ENCODE measurements at regions not wholly inside any gene's neighbourhood (a gene's known extent, or its start where the extent isn't known, plus 50 kb on each side); places are given as distances from the start of the nearest gene placed in this dataset.
A peak's percentile ranks its signal among the peaks of the same experiment; 100 is the strongest.
"Not testable (repeated sequence)": the region's sequence is repeated elsewhere in the genome, so short reads cannot be mapped to it uniquely, and the experiment has no call there.

- DNase-seq: no peak
These were observed 1636.5 kb upstream of the C9orf72 start for GRCh38 chr9:29209748-29210291.

- DNase-seq: no peak
These were observed 1637.8 kb upstream of the C9orf72 start for GRCh38 chr9:29211003-29211579.

- DNase-seq: peak; percentile 33
These were observed 1638.5 kb upstream of the C9orf72 start for GRCh38 chr9:29211580-29212396.

GRCh38 chr9:29212397-29213387 is 1639.4 kb upstream of the C9orf72 start:
- no peak for DNase-seq

- DNase-seq: no peak
These were observed 1640.3 kb upstream of the C9orf72 start, which contains the start of gene LINGO2 for GRCh38 chr9:29213417-29214153. TSS of gene LINGO2 (minus strand) at chr9:29213601.

- DNase-seq: no peak
These were observed 1640.9 kb upstream of the C9orf72 start for GRCh38 chr9:29214154-29214689.

- DNase-seq: no peak
These were observed 1641.5 kb upstream of the C9orf72 start for GRCh38 chr9:29214690-29215253.

GRCh38 chr9:29217966-29218365 is 1644.7 kb upstream of the C9orf72 start:
- no peak for DNase-seq

- no peak for DNase-seq
These were observed 1647.4 kb upstream of the C9orf72 start for GRCh38 chr9:29220596-29221251.

- DNase-seq: no peak
These were observed 1655.3 kb upstream of the C9orf72 start for GRCh38 chr9:29228558-29228957.

GRCh38 chr9:29230931-29231330 is 1657.7 kb upstream of the C9orf72 start:
- DNase-seq: no peak

- DNase-seq: no peak
These were observed 1659.9 kb upstream of the C9orf72 start for GRCh38 chr9:29233193-29233592.

GRCh38 chr9:29241320-29241719 is 1668.0 kb upstream of the C9orf72 start:
- DNase-seq: no peak

- no peak for DNase-seq
These were observed 1672.1 kb upstream of the C9orf72 start for GRCh38 chr9:29245351-29245750.

- DNase-seq: not testable (repeated sequence)
These were observed 1697.1 kb upstream of the C9orf72 start for GRCh38 chr9:29270400-29270799.

GRCh38 chr9:29282121-29282520 is 1708.8 kb upstream of the C9orf72 start:
- DNase-seq: no peak

- no peak for DNase-seq
These were observed 1712.5 kb upstream of the C9orf72 start for GRCh38 chr9:29285818-29286217.

GRCh38 chr9:29289365-29289764 is 1716.1 kb upstream of the C9orf72 start:
- no peak for DNase-seq

- peak; percentile 9 for DNase-seq
These were observed 1717.2 kb upstream of the C9orf72 start for GRCh38 chr9:29290516-29290915.

GRCh38 chr9:29297592-29297991 is 1724.3 kb upstream of the C9orf72 start:
- DNase-seq: no peak

- DNase-seq: no peak
These were observed 1737.9 kb upstream of the C9orf72 start for GRCh38 chr9:29311221-29311620.
